ENCODE measurements at regions not wholly inside any gene's neighbourhood (a gene's known extent, or its start where the extent isn't known, plus 50 kb on each side); places are given as distances from the start of the nearest gene placed in this dataset.

DNA sequence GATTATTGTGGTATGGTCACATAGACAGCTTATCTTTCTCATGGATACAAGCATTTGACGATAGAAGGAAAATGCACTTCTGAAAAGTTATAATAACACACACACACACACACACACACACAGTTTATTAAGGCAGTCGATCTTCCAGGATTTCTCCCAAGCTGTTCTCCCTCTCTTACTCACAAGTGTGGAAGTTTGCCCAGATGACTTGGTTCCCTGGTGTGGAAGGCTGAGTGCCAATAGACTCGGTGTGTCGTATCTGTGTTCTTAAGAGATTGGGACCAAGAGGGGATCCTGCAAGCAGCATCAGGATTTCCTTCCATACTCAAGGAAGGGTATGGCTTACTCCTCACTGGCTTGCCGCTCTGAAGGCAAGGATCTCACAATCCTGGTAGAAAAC, 279.6 kb downstream of the HS3ST3B1 start:
- no peak overlapping the region for H3K27ac ChIP-seq (ENCODE audit: low read depth, low read length)
- H2BK12ac ChIP-seq (ENCODE audit: low read depth, low read length): peak overlapping the region; percentile 1; the same call in 1 of the 2 replicates
- no peaks in the 10 kb centered on the region for H3K27me3 ChIP-seq (replicated peaks in 1 of 4; ENCODE audit: control insufficient read depth in 3 of 4, extremely low read depth in 1 of 4, insufficient read depth in 3 of 4, low read length in 3 of 4)
- no peaks in the 10 kb centered on the region for H3K36me3 ChIP-seq (ENCODE audit: control insufficient read depth in 2 of 4, insufficient read depth in 4 of 4, low read length in 3 of 4)
- H3K18ac ChIP-seq (ENCODE audit: extremely low read depth, low read length): no peak overlapping the region
- no peak overlapping the region for H4K91ac ChIP-seq (replicated peaks; ENCODE audit: insufficient read length, low read length)
- H3K79me2 ChIP-seq (ENCODE audit: control insufficient read depth in 1 of 2, insufficient read depth in 2 of 2, low read length in 2 of 2): no peaks in the 10 kb centered on the region
- H3K23me2 ChIP-seq (ENCODE audit: low read depth, low read length): no peaks in the 10 kb centered on the region
- POLR2A ChIA-PET (ENCODE audit: partially characterized antibody): no interaction called here
- H4K8ac ChIP-seq (ENCODE audit: extremely low read depth, insufficient read depth, low read length): no peak overlapping the region
- no peak overlapping the region for H4K5ac ChIP-seq (ENCODE audit: insufficient read length, low read depth, low read length)
- H3K14ac ChIP-seq (ENCODE audit: insufficient read length): no peak overlapping the region
- no peak overlapping the region for H3K4me2 ChIP-seq (ENCODE audit: insufficient read depth in 1 of 2, low read depth in 2 of 2, low read length in 2 of 2)
- CTCF ChIA-PET (ENCODE audit: partially characterized antibody): interaction anchor here (0.6 to 0.9 kb wide), 3 partner anchors 16 to 346 kb away, joined by 3 to 4 read pairs (median 3); no protein-coding TSS in a partner anchor
- DNase-seq (ENCODE audit: low read depth in 1 of 2, low spot score in 2 of 2) (no peak), FAIRE-seq (no peak)
- H3K56ac ChIP-seq (replicated peaks; ENCODE audit: insufficient read length, low read depth, low read length): no peak overlapping the region
- no peak overlapping the region for H3K4me3 ChIP-seq (ENCODE audit: extremely low read depth in 1 of 4, insufficient read depth in 2 of 4, low read depth in 3 of 4, low read length in 4 of 4)
- H3K9me3 ChIP-seq (ENCODE audit: insufficient read depth in 2 of 2, low read depth in 1 of 2, low read length in 1 of 2): no peaks in the 10 kb centered on the region
- H3K4ac ChIP-seq (replicated peaks; ENCODE audit: insufficient read length, low read depth, low read length): no peak overlapping the region
- H2BK20ac ChIP-seq (ENCODE audit: low read length): no peak overlapping the region
- no peak for TF ChIP-seq SRF (IDR thresholded peaks at IDR 0.05; ENCODE audit: low read depth, low read length)
- no peak for TF ChIP-seq CHD1 (IDR thresholded peaks at IDR 0.05; ENCODE audit: low read depth, low read length)
- TF ChIP-seq EGR1 (IDR thresholded peaks at IDR 0.05; ENCODE audit: borderline replicate concordance, low read depth, low read length): no peak
- TF ChIP-seq FOSL1 (IDR thresholded peaks at IDR 0.05; ENCODE audit: insufficient read depth, low read depth, low read length): no peak
- TF ChIP-seq, protein P1, sequence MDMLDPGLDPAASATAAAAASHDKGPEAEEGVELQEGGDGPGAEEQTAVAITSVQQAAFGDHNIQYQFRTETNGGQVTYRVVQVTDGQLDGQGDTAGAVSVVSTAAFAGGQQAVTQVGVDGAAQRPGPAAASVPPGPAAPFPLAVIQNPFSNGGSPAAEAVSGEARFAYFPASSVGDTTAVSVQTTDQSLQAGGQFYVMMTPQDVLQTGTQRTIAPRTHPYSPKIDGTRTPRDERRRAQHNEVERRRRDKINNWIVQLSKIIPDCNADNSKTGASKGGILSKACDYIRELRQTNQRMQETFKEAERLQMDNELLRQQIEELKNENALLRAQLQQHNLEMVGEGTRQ (IDR thresholded peaks at IDR 0.05; ENCODE audit: low read length): no peak
- TF ChIP-seq TCF12 (IDR thresholded peaks at IDR 0.05; ENCODE audit: low read depth, low read length): no peak
- TF ChIP-seq SIN3A (conservative IDR thresholded peaks at IDR 0.05 in 1 of 2, IDR thresholded peaks at IDR 0.05 in 1 of 2; ENCODE audit: low read depth in 1 of 2, low read length in 2 of 2): no peak
- TF ChIP-seq MAFK (IDR thresholded peaks at IDR 0.05; ENCODE audit: low read depth, low read length): no peak
- no peak for TF ChIP-seq NRF1 (IDR thresholded peaks at IDR 0.05; ENCODE audit: low read depth, low read length)
- TF ChIP-seq BCL11A (IDR thresholded peaks at IDR 0.05; ENCODE audit: low read depth in 2 of 2, low read length in 2 of 2): no peak
- TF ChIP-seq RXRA (IDR thresholded peaks at IDR 0.05; ENCODE audit: insufficient read depth, low read depth, low read length): no peak
- no peak for TF ChIP-seq TEAD4 (IDR thresholded peaks at IDR 0.05; ENCODE audit: low read depth, low read length)
- no peak for TF ChIP-seq SIRT6 (IDR thresholded peaks at IDR 0.05; ENCODE audit: low read length)
- no peak overlapping the region for H3K9ac ChIP-seq (replicated peaks in 1 of 4; ENCODE audit: extremely low read depth in 1 of 4, low read depth in 3 of 4, low read length in 3 of 4)
- H3K23ac ChIP-seq (ENCODE audit: insufficient read length): no peak overlapping the region
- H2AK5ac ChIP-seq (ENCODE audit: low read depth, low read length): no peak overlapping the region
- peaks cover 0 to 10% (median 1%) of the 10 kb centered on the region in 4 experiments; a peak in 3 of 7 replicates for H3K4me1 ChIP-seq (replicated peaks in 1 of 4; ENCODE audit: control insufficient read depth in 3 of 4, insufficient read depth in 4 of 4, low read length in 3 of 4)
- 89% methylated on average over 5 of the region's 5 CpGs; no CpG with 5 or more reads in 1 of the 2 experiments for WGBS, 2 experiments (ENCODE audit: extremely low coverage in 1 of 2, insufficient coverage in 1 of 2, insufficient read length in 1 of 2, insufficient replicate concordance in 2 of 2, low coverage in 1 of 2, low lambda C conversion rate in 2 of 2, missing lambda C conversion rate in 1 of 2)
- H3K79me1 ChIP-seq (ENCODE audit: low read depth, low read length): no peaks in the 10 kb centered on the region
- H2AFZ ChIP-seq (ENCODE audit: low read length): no peak overlapping the region
- H2BK5ac ChIP-seq (ENCODE audit: low read depth, low read length): no peak overlapping the region
- no peaks in the 10 kb centered on the region for H4K20me1 ChIP-seq (replicated peaks in 1 of 2; ENCODE audit: control insufficient read depth in 1 of 2, insufficient read depth in 2 of 2, low read length in 2 of 2)
- H2BK120ac ChIP-seq (replicated peaks; ENCODE audit: low read depth, low read length): no peak overlapping the region
- H2BK15ac ChIP-seq (ENCODE audit: low read length): peak overlapping the region; percentile 5; the same call in 1 of the 2 replicates

Data from H1 (cell line).